ENCODE measurements at regions not wholly inside any gene's neighbourhood (a gene's known extent, or its start where the extent isn't known, plus 50 kb on each side); places are given as distances from the start of the nearest gene placed in this dataset.

DNA sequence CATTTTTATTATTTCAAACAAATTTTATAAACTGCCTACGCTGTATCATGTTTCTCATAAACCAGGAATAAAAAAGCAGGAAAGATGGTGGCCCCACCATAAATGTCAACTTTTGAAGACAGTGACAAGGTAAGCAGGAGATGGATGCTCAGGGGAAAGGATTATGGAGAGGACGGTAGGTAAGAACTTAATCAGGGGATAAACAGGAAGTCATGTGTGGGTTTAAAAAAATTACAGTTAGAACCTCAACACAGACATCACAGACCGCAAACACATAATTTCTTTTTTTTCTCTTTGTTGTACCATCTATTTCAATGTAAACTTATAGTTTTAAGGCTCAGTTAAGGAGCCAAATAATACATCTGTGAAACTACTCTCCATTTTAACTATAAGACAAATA, 575.2 kb upstream of the SLC8A1 start:
- no peak for TF ChIP-seq EP300 (IDR thresholded peaks at IDR 0.05)
- TF ChIP-seq CTCF (IDR thresholded peaks at IDR 0.05), result no peak

Data from stomach (tissue), 4 donors.